Liver (tissue), 8 donors: ENCODE measurements at regions not wholly inside any gene's neighbourhood (a gene's known extent, or its start where the extent isn't known, plus 50 kb on each side); places are given as distances from the start of the nearest gene placed in this dataset.

Experiments used
- DNase-seq: peaks from one replicate; pipeline ENCODE4 v3.0.0-alpha.2; 2017; ENCODE audit warnings: low spot score
- H3K27ac ChIP-seq, 2 donors: one replicate each; pipeline ENCODE4 v1.7.0; 2013; ENCODE audit warnings: inconsistent platforms in 2 of 2, low read length in 2 of 2, control low read depth in 1 of 2, low read depth in 1 of 2, mild to moderate bottlenecking in 1 of 2
- H3K27me3 ChIP-seq, 4 donors: one replicate each; pipeline versions ENCODE4 v1.6.1 to v1.7.0; 2013; ENCODE audit warnings: low read length in 3 of 4, inconsistent platforms in 1 of 4, mild to moderate bottlenecking in 1 of 4, moderate library complexity in 1 of 4; ENCODE audit not compliant: control insufficient read depth in 4 of 4, insufficient read depth in 4 of 4
- H3K36me3 ChIP-seq, 4 donors: one replicate each; pipeline versions ENCODE4 v1.6.1 to v1.7.0; 2013; ENCODE audit warnings: low read length in 3 of 4, mild to moderate bottlenecking in 3 of 4, low read depth in 1 of 4, moderate library complexity in 1 of 4; ENCODE audit not compliant: control insufficient read depth in 4 of 4, insufficient read depth in 3 of 4
- H3K4me1 ChIP-seq, 4 donors: one replicate each; pipeline versions ENCODE4 v1.6.1 to v1.7.0; 2013; ENCODE audit warnings: low read length in 3 of 4, mild to moderate bottlenecking in 3 of 4, moderate library complexity in 1 of 4; ENCODE audit not compliant: control insufficient read depth in 4 of 4, insufficient read depth in 4 of 4
- H3K4me3 ChIP-seq, 3 donors: one replicate each; pipeline versions ENCODE4 v1.6.1 to v1.7.0; 2013; ENCODE audit warnings: low read length in 3 of 3, control low read depth in 1 of 3, low read depth in 1 of 3, mild to moderate bottlenecking in 1 of 3
- H3K9ac ChIP-seq, 2 donors: one replicate each; pipeline ENCODE4 v1.7.0; 2013; ENCODE audit warnings: low read length in 2 of 2, mild to moderate bottlenecking in 2 of 2, moderate library complexity in 2 of 2, control low read depth in 1 of 2, low read depth in 1 of 2
- H3K9me3 ChIP-seq, 4 donors: one replicate each; pipeline versions ENCODE4 v1.6.1 to v1.7.0; 2013; ENCODE audit warnings: low read length in 3 of 4; ENCODE audit not compliant: control insufficient read depth in 4 of 4
- EGR1 ChIP-seq, 2 donors: IDR thresholded peaks; 2 replicates each; pipeline ENCODE4 v1.6.1; 2016 to 2018; ENCODE audit warnings: antibody characterized with exemption in 2 of 2, low read depth in 2 of 2
- FOXA1 ChIP-seq: IDR thresholded peaks from 2 replicates; pipeline ENCODE4 v1.6.1; 2016; ENCODE audit warnings: antibody characterized with exemption
- FOXA2 ChIP-seq: IDR thresholded peaks from 2 replicates; pipeline ENCODE4 v1.6.1; 2016; ENCODE audit warnings: antibody characterized with exemption
- GABPA ChIP-seq, 2 donors: IDR thresholded peaks in 1 of 2; conservative IDR thresholded peaks in 1 of 2; 2 replicates each; pipeline ENCODE4 v1.6.1; 2016; ENCODE audit warnings: antibody characterized with exemption in 2 of 2, mild to moderate bottlenecking in 1 of 2, moderate library complexity in 1 of 2
- HNF4A ChIP-seq, 2 donors: conservative IDR thresholded peaks; 2 replicates each; pipeline ENCODE4 v1.6.1; 2016; ENCODE audit warnings: antibody characterized with exemption in 2 of 2, mild to moderate bottlenecking in 2 of 2
- HNF4G ChIP-seq: IDR thresholded peaks from 2 replicates; pipeline ENCODE4 v1.6.1; 2016; ENCODE audit warnings: antibody characterized with exemption
- JUND ChIP-seq, 2 donors: IDR thresholded peaks; 2 replicates each; pipeline ENCODE4 v1.6.1; 2016; ENCODE audit warnings: antibody characterized with exemption in 2 of 2
- NR2F2 ChIP-seq: IDR thresholded peaks from 2 replicates; pipeline ENCODE4 v1.6.1; 2016; ENCODE audit warnings: antibody characterized with exemption
- RAD21 ChIP-seq, 2 donors: IDR thresholded peaks; 2 replicates each; pipeline ENCODE4 v1.6.1; 2016; ENCODE audit warnings: antibody characterized with exemption in 2 of 2, mild to moderate bottlenecking in 2 of 2
- RXRA ChIP-seq, 2 donors: IDR thresholded peaks; 2 replicates each; pipeline ENCODE4 v1.6.1; 2017 to 2018; ENCODE audit warnings: antibody characterized with exemption in 2 of 2, mild to moderate bottlenecking in 1 of 2
- SP1 ChIP-seq: IDR thresholded peaks from 2 replicates; pipeline ENCODE4 v1.6.1; 2018; ENCODE audit warnings: antibody characterized with exemption, mild to moderate bottlenecking
- TAF1 ChIP-seq: conservative IDR thresholded peaks from 2 replicates; pipeline ENCODE4 v1.6.1; 2016; ENCODE audit warnings: antibody characterized with exemption, mild to moderate bottlenecking
- YY1 ChIP-seq: IDR thresholded peaks from 2 replicates; pipeline ENCODE4 v1.6.1; 2016; ENCODE audit warnings: antibody characterized with exemption, mild to moderate bottlenecking
- WGBS: extraction: QIAGEN DNeasy Blood & Tissue Kit; methylation state at CpG from one replicate; pipeline ENCODE4 v1.1.7; 2013; 5-methylcytosine and 5-hydroxymethylcytosine counted together
- TF ChIP-seq, protein P1 (sequence below): fragments of 150-350 bp; IDR thresholded peaks from 2 replicates; pipeline ENCODE4 v1.5.1; 2017; ENCODE audit warnings: improper control_type of control experiment, low read depth, low read length; ENCODE audit not compliant: missing input control
- TF ChIP-seq, protein P2 (sequence below): IDR thresholded peaks from 2 replicates; pipeline ENCODE4 v1.6.1; 2016; ENCODE audit warnings: antibody characterized with exemption, mild to moderate bottlenecking
- TF ChIP-seq, protein P3 (sequence below): IDR thresholded peaks from 2 replicates; pipeline ENCODE4 v1.6.1; 2016; ENCODE audit warnings: antibody characterized with exemption
- TF ChIP-seq, protein P4 (sequence below): IDR thresholded peaks from 2 replicates; pipeline ENCODE4 v1.6.1; 2016; ENCODE audit warnings: antibody characterized with exemption
- donor health status: healthy.
- donor health status: healthy.
- donor health status: healthy.
- donor health status: healthy.
- donor health status: healthy.

DNA sequence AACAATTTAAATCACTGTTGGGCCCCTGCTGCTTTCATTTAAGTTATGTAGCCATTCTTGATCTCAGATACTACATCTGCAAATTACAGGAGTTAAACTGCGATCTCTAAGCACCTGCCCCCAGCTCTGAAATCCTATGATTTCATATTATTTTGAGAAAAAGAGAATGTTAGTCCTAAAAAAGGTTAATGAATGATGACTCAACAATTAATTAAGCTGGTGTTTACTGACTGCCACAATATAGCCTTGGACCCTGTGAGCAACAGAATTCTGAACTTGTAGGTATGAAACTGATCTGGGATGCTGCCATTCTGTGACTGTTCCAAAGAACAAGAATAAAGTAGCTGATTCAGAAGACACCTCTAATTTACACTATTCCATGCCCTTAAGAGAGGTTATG lies 124.4 kb upstream of the FBXL7 start:
- Histone ChIP-seq H3K27me3 (no peaks in the 10 kb centered on the region), H3K27ac (no peak overlapping the region), H3K4me1 (peaks cover 0 to 20% (median 10%) of the 10 kb centered on the region in 4 donors), H3K4me3 (no peak overlapping the region), H3K36me3 (no peaks in the 10 kb centered on the region), H3K9ac (no peak overlapping the region), H3K9me3 (no peaks in the 10 kb centered on the region)
- WGBS, result 95% methylated on average over 1 of the region's 1 CpG
- no peak for DNase-seq
- TF ChIP-seq TAF1, result no peak
- TF ChIP-seq HNF4A (conservative IDR thresholded peaks at IDR 0.05), result no peak
- TF ChIP-seq, protein P1, sequence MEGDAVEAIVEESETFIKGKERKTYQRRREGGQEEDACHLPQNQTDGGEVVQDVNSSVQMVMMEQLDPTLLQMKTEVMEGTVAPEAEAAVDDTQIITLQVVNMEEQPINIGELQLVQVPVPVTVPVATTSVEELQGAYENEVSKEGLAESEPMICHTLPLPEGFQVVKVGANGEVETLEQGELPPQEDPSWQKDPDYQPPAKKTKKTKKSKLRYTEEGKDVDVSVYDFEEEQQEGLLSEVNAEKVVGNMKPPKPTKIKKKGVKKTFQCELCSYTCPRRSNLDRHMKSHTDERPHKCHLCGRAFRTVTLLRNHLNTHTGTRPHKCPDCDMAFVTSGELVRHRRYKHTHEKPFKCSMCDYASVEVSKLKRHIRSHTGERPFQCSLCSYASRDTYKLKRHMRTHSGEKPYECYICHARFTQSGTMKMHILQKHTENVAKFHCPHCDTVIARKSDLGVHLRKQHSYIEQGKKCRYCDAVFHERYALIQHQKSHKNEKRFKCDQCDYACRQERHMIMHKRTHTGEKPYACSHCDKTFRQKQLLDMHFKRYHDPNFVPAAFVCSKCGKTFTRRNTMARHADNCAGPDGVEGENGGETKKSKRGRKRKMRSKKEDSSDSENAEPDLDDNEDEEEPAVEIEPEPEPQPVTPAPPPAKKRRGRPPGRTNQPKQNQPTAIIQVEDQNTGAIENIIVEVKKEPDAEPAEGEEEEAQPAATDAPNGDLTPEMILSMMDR, result no peak
- TF ChIP-seq RXRA (IDR thresholded peaks at IDR 0.05), result no peak
- TF ChIP-seq, protein P2, sequence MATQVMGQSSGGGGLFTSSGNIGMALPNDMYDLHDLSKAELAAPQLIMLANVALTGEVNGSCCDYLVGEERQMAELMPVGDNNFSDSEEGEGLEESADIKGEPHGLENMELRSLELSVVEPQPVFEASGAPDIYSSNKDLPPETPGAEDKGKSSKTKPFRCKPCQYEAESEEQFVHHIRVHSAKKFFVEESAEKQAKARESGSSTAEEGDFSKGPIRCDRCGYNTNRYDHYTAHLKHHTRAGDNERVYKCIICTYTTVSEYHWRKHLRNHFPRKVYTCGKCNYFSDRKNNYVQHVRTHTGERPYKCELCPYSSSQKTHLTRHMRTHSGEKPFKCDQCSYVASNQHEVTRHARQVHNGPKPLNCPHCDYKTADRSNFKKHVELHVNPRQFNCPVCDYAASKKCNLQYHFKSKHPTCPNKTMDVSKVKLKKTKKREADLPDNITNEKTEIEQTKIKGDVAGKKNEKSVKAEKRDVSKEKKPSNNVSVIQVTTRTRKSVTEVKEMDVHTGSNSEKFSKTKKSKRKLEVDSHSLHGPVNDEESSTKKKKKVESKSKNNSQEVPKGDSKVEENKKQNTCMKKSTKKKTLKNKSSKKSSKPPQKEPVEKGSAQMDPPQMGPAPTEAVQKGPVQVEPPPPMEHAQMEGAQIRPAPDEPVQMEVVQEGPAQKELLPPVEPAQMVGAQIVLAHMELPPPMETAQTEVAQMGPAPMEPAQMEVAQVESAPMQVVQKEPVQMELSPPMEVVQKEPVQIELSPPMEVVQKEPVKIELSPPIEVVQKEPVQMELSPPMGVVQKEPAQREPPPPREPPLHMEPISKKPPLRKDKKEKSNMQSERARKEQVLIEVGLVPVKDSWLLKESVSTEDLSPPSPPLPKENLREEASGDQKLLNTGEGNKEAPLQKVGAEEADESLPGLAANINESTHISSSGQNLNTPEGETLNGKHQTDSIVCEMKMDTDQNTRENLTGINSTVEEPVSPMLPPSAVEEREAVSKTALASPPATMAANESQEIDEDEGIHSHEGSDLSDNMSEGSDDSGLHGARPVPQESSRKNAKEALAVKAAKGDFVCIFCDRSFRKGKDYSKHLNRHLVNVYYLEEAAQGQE, result no peak
- TF ChIP-seq FOXA1, result no peak
- no peak for TF ChIP-seq NR2F2
- TF ChIP-seq YY1, result no peak
- no peak for TF ChIP-seq FOXA2
- TF ChIP-seq RAD21 (IDR thresholded peaks at IDR 0.05), result no peak
- TF ChIP-seq EGR1 (IDR thresholded peaks at IDR 0.05; ENCODE audit: low read depth in 2 of 2), result no peak
- TF ChIP-seq HNF4G, result no peak
- no peak for TF ChIP-seq SP1
- TF ChIP-seq, protein P3, sequence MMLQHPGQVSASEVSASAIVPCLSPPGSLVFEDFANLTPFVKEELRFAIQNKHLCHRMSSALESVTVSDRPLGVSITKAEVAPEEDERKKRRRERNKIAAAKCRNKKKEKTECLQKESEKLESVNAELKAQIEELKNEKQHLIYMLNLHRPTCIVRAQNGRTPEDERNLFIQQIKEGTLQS, result no peak

DNA sequence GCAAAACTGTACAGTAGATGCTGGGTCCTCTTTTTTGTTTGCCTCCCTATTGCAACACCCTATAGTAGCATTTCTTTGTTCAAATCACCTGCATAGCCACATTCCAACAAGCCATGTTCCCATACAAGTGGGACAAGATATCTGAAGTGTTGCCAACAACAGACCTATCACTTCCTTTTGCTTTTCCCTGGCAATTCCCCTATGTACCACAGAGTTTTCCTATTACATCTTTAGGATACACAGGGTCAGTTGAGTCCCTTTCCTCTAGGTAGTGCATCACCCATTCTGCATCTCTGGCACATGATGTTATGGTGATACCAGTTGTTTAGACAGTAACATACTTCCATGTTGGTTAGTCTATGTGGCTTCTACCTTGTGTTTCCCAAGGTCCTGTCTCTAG lies 125.1 kb upstream of the FBXL7 start:
- TF ChIP-seq, protein P3, result no peak
- Histone ChIP-seq H3K4me3 (no peak overlapping the region), H3K9me3 (no peaks in the 10 kb centered on the region), H3K27me3 (no peaks in the 10 kb centered on the region), H3K4me1 (peaks cover 2 to 20% (median 10%) of the 10 kb centered on the region in 4 donors), H3K9ac (no peak overlapping the region), H3K27ac (no peak overlapping the region), H3K36me3 (no peaks in the 10 kb centered on the region)
- DNase-seq, result no peak

DNA sequence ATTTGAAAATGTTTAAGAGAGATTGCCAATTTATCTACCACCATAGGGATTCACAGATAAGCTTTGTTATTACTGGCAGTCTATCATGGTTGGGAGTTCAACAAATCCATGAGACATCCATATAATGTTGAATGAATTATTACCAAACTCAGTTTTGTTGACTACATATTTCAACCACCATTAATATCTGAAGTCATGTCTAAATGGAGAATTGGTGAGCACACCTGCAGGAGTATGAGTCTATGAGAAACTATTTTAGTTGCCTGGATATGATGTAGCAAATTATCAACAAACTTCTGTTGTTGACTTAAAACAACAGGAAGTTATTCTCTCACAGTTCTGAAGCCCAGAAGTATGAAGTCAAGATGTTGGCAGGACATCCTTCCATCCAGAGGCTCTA lies 126.8 kb upstream of the FBXL7 start:
- TF ChIP-seq SP1 (no peak), JUND (IDR thresholded peaks at IDR 0.05) (no peak), TAF1 (no peak), EGR1 (IDR thresholded peaks at IDR 0.05; ENCODE audit: low read depth in 2 of 2) (no peak), YY1 (no peak), HNF4G (no peak), HNF4A (conservative IDR thresholded peaks at IDR 0.05) (no peak), RAD21 (IDR thresholded peaks at IDR 0.05) (no peak), FOXA1 (no peak), FOXA2 (no peak), NR2F2 (no peak), GABPA (IDR thresholded peaks at IDR 0.05 in 1 of 2, conservative IDR thresholded peaks at IDR 0.05 in 1 of 2) (no peak)
- TF ChIP-seq, protein P4, sequence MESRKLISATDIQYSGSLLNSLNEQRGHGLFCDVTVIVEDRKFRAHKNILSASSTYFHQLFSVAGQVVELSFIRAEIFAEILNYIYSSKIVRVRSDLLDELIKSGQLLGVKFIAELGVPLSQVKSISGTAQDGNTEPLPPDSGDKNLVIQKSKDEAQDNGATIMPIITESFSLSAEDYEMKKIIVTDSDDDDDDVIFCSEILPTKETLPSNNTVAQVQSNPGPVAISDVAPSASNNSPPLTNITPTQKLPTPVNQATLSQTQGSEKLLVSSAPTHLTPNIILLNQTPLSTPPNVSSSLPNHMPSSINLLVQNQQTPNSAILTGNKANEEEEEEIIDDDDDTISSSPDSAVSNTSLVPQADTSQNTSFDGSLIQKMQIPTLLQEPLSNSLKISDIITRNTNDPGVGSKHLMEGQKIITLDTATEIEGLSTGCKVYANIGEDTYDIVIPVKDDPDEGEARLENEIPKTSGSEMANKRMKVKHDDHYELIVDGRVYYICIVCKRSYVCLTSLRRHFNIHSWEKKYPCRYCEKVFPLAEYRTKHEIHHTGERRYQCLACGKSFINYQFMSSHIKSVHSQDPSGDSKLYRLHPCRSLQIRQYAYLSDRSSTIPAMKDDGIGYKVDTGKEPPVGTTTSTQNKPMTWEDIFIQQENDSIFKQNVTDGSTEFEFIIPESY, result no peak
- TF ChIP-seq, protein P3, result no peak
- TF ChIP-seq, protein P1, result no peak
- Histone ChIP-seq H3K9ac (no peak overlapping the region), H3K36me3 (no peaks in the 10 kb centered on the region), H3K4me3 (no peak overlapping the region), H3K27me3 (no peaks in the 10 kb centered on the region), H3K27ac (no peak overlapping the region), H3K9me3 (no peaks in the 10 kb centered on the region), H3K4me1 (peaks cover 4 to 19% (median 10%) of the 10 kb centered on the region in 4 donors)
- DNase-seq, result no peak
